ENCODE measurements at regions not wholly inside any gene's neighbourhood (a gene's known extent, or its start where the extent isn't known, plus 50 kb on each side); places are given as distances from the start of the nearest gene placed in this dataset.

- DNase-seq (ENCODE audit: extremely low spot score) = no peak
- Histone ChIP-seq H3K27ac (replicated peaks in 1 of 4) (no peak overlapping the region), H3K4me1 (no peaks in the 10 kb centered on the region), H3K9me3 (no peaks in the 10 kb centered on the region), H3K36me3 (no peaks in the 10 kb centered on the region), H3K27me3 (no peaks in the 10 kb centered on the region), H3K4me3 (no peak overlapping the region)
- WGBS = 89% methylated on average over 2 of the region's 2 CpGs
- TF ChIP-seq POLR2AphosphoS5 (IDR thresholded peaks at IDR 0.05) (no peak), POLR2A (IDR thresholded peaks at IDR 0.05; ENCODE audit: low read depth) (no peak), CTCF (IDR thresholded peaks at IDR 0.05) (no peak), EP300 (IDR thresholded peaks at IDR 0.05) (no peak)
- intact Hi-C loops (cut with DNase I) = no loop called here
Measured at GRCh38 chr14:43155924-43156323, 1351.2 kb downstream of the FSCB start.

GRCh38 chr14:43155258-43155657 is 1351.8 kb downstream of the FSCB start:
- Histone ChIP-seq H3K27ac (replicated peaks in 1 of 4) (no peak overlapping the region), H3K9me3 (no peaks in the 10 kb centered on the region), H3K4me3 (no peak overlapping the region), H3K36me3 (no peaks in the 10 kb centered on the region), H3K27me3 (no peaks in the 10 kb centered on the region), H3K4me1 (no peaks in the 10 kb centered on the region)
- intact Hi-C loops (cut with DNase I) = no loop called here
- 91% methylated on average over 1 of the region's 1 CpG for WGBS
- TF ChIP-seq CTCF (IDR thresholded peaks at IDR 0.05) (no peak), EP300 (IDR thresholded peaks at IDR 0.05) (no peak), POLR2AphosphoS5 (IDR thresholded peaks at IDR 0.05) (no peak), POLR2A (IDR thresholded peaks at IDR 0.05; ENCODE audit: low read depth) (no peak)
- DNase-seq (ENCODE audit: extremely low spot score) = no peak

- Histone ChIP-seq H3K4me1 (no peaks in the 10 kb centered on the region), H3K27ac (replicated peaks in 1 of 4) (no peak overlapping the region), H3K27me3 (no peaks in the 10 kb centered on the region), H3K36me3 (no peaks in the 10 kb centered on the region), H3K9me3 (no peaks in the 10 kb centered on the region), H3K4me3 (no peak overlapping the region)
- no peak for TF ChIP-seq POLR2AphosphoS5 (IDR thresholded peaks at IDR 0.05)
- TF ChIP-seq CTCF (IDR thresholded peaks at IDR 0.05) = no peak
- no peak for TF ChIP-seq EP300 (IDR thresholded peaks at IDR 0.05)
- no peak for TF ChIP-seq POLR2A (IDR thresholded peaks at IDR 0.05; ENCODE audit: low read depth)
- intact Hi-C loops (cut with DNase I) = no loop called here
- no peak for DNase-seq (ENCODE audit: extremely low spot score)
- 71% methylated on average over 3 of the region's 3 CpGs for WGBS
Measured at GRCh38 chr14:43147485-43147884, 1359.6 kb downstream of the FSCB start.

- Histone ChIP-seq H3K27me3 (no peaks in the 10 kb centered on the region), H3K36me3 (no peaks in the 10 kb centered on the region), H3K9me3 (no peaks in the 10 kb centered on the region), H3K27ac (replicated peaks in 1 of 4) (no peak overlapping the region), H3K4me3 (no peak overlapping the region), H3K4me1 (no peaks in the 10 kb centered on the region)
- WGBS = 60% methylated on average over 2 of the region's 2 CpGs
- intact Hi-C loops (cut with DNase I) = no loop called here
- no peak for DNase-seq (ENCODE audit: extremely low spot score)
- TF ChIP-seq POLR2A (IDR thresholded peaks at IDR 0.05; ENCODE audit: low read depth) = no peak
- no peak for TF ChIP-seq EP300 (IDR thresholded peaks at IDR 0.05)
- TF ChIP-seq CTCF (IDR thresholded peaks at IDR 0.05) = no peak
- no peak for TF ChIP-seq POLR2AphosphoS5 (IDR thresholded peaks at IDR 0.05)
Measured at GRCh38 chr14:43145361-43145760, 1361.7 kb downstream of the FSCB start.

GRCh38 chr14:43143106-43143505 is 1364.0 kb downstream of the FSCB start:
- TF ChIP-seq EP300 (IDR thresholded peaks at IDR 0.05) (no peak), POLR2AphosphoS5 (IDR thresholded peaks at IDR 0.05) (no peak), CTCF (IDR thresholded peaks at IDR 0.05) (no peak), POLR2A (IDR thresholded peaks at IDR 0.05; ENCODE audit: low read depth) (no peak)
- no peak overlapping the region for H3K27ac ChIP-seq (replicated peaks in 1 of 4)
- H3K27me3 ChIP-seq = no peaks in the 10 kb centered on the region
- no peaks in the 10 kb centered on the region for H3K4me1 ChIP-seq
- no peak for DNase-seq (ENCODE audit: extremely low spot score)
- H3K36me3 ChIP-seq = no peaks in the 10 kb centered on the region
- intact Hi-C loops (cut with DNase I) = no loop called here
- WGBS = 65% methylated on average over 2 of the region's 2 CpGs
- H3K4me3 ChIP-seq = no peak overlapping the region
- H3K9me3 ChIP-seq = no peaks in the 10 kb centered on the region
